ENCODE measurements at regions not wholly inside any gene's neighbourhood (a gene's known extent, or its start where the extent isn't known, plus 50 kb on each side); places are given as distances from the start of the nearest gene placed in this dataset.
A peak's percentile ranks its signal among the peaks of the same experiment; 100 is the strongest.

GRCh38 chr9:109893241-109893640, 113.2 kb downstream of the PALM2AKAP2 start:
- Histone ChIP-seq H3K9me3 (replicated peaks; ENCODE audit: control insufficient read depth, insufficient read depth, low read length) (no peaks in the 10 kb centered on the region), H2AFZ (ENCODE audit: control insufficient read depth, low read depth, low read length) (peak overlapping the region; percentile 61), H3K27me3 (replicated peaks in 1 of 2; ENCODE audit: control insufficient read depth in 2 of 2, insufficient read depth in 2 of 2, low read length in 1 of 2) (no peaks in the 10 kb centered on the region), H3K79me2 (ENCODE audit: control insufficient read depth, insufficient read depth, low read length) (no peaks in the 10 kb centered on the region), H3K4me2 (ENCODE audit: control insufficient read depth, insufficient read depth) (peak overlapping the region; percentile 67), H3K4me1 (ENCODE audit: control insufficient read depth, insufficient read depth, low read length) (peaks cover 30% of the 10 kb centered on the region), H3K27ac (ENCODE audit: control insufficient read depth, insufficient read depth) (peak overlapping the region; percentile 24; the same call in 1 of the 2 replicates), H3K4me3 (peak overlapping the region; percentile 29; the same call in 1 of the 2 replicates), H4K20me1 (ENCODE audit: control insufficient read depth, insufficient read depth) (no peaks in the 10 kb centered on the region), H3K9ac (ENCODE audit: control insufficient read depth, insufficient read depth, low read length) (no peak overlapping the region), H3K36me3 (ENCODE audit: control insufficient read depth in 2 of 2, insufficient read depth in 2 of 2, low read length in 1 of 2) (no peaks in the 10 kb centered on the region)
- SMC1A ChIA-PET (ENCODE audit: uncharacterized antibody, unreplicated experiment): interaction anchor here (0.6 to 2.6 kb wide), 11 partner anchors 9 to 321 kb away, joined by 3 to 13 read pairs (median 4); no protein-coding TSS in a partner anchor
- ATAC-seq (peak; percentile 50), FAIRE-seq (peak; percentile 35), DNase-seq (ENCODE audit: low read depth, low spot score) (no peak)
- BruUV-seq (replicated peaks): no TSS peak
- in situ Hi-C loops (cut with MboI) (loop anchor here (25.0 kb wide), 1 partner anchor 719 kb away; no protein-coding TSS in a partner anchor), intact Hi-C loops (cut with micrococcal nuclease; ENCODE audit: unreplicated experiment) (loop anchor here (10.0 kb wide), 1 partner anchor 732 kb away; no protein-coding TSS in a partner anchor)
- RAD21 ChIA-PET (ENCODE audit: unreplicated experiment): interaction anchor here (0.8 to 1.8 kb wide), 5 partner anchors 10 to 249 kb away, joined by 3 to 6 read pairs (median 3); no protein-coding TSS in a partner anchor
- CTCF ChIA-PET: interaction anchor here (0.6 to 1.8 kb wide), 8 partner anchors 10 to 363 kb away, joined by 3 to 6 read pairs (median 4); partner anchors contain the start of gene TXN
- TF ChIP-seq STAT3 (IDR thresholded peaks at IDR 0.05; ENCODE audit: low read depth, low read length) (no peak), CREM (IDR thresholded peaks at IDR 0.05; ENCODE audit: low read depth) (no peak), HDGF (IDR thresholded peaks at IDR 0.05) (0 out of 2 replicates have a peak, but pooled peaks have one; percentile 12), MYC (IDR thresholded peaks at IDR 0.05; ENCODE audit: insufficient read depth, insufficient read length, insufficient replicate concordance, low read length, severe bottlenecking) (no peak), MEF2B (IDR thresholded peaks at IDR 0.05; ENCODE audit: partially characterized antibody, poor library complexity, severe bottlenecking) (no peak), GABPA (IDR thresholded peaks at IDR 0.05; ENCODE audit: low read depth) (no peak), YBX1 (IDR thresholded peaks at IDR 0.05) (no peak), IKZF2 (IDR thresholded peaks at IDR 0.05) (peak; percentile 8 to 21; a peak in 1 of 4 replicates), PML (IDR thresholded peaks at IDR 0.05; ENCODE audit: low read length) (no peak), RUNX3 (IDR thresholded peaks at IDR 0.05; ENCODE audit: low read length) (peak; percentile 37)
- WGBS (ENCODE audit: insufficient coverage, insufficient replicate concordance, low lambda C conversion rate, missing lambda C conversion rate): 2% methylated on average over 5 of the region's 5 CpGs
- POLR2A ChIA-PET: interaction anchor here (1.0 kb wide), 1 partner anchor 258 kb away, joined by 3 read pairs; no protein-coding TSS in a partner anchor
